ENCODE measurements at regions not wholly inside any gene's neighbourhood (a gene's known extent, or its start where the extent isn't known, plus 50 kb on each side); places are given as distances from the start of the nearest gene placed in this dataset.
A peak's percentile ranks its signal among the peaks of the same experiment; 100 is the strongest.
"Not testable (repeated sequence)": the region's sequence is repeated elsewhere in the genome, so short reads cannot be mapped to it uniquely, and the experiment has no call there.

DNA sequence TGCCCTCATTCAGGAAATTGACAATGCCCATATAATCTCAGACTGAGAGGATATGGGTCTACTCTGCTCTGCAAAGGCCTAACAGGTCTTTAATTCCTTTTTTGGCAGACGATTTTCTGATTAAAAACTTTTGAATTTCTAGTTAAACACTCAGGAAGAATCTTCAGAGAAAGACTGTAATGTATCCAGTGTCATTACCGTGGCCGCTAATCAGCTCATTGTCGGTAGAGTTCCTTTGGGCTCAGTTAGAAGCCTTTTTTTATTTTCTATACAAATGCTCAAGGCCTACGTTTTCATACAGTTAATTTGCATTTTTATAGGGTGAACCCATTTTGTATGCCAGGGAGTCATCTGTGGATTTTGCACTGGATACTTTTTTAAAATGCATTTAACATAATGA lies 549.9 kb downstream of the RPS29 start:
- no peaks in the 10 kb centered on the region for H3K27me3 ChIP-seq (ENCODE audit: control insufficient read depth, insufficient read depth, low read length)
- no peaks in the 10 kb centered on the region for H3K9me3 ChIP-seq (ENCODE audit: control insufficient read depth, insufficient read depth, low read length)
- H3K27ac ChIP-seq (ENCODE audit: low read length): no peak overlapping the region
- no peak for DNase-seq (ENCODE audit: low read depth, low spot score)
- no CpG with 5 or more reads among the region's 5 CpGs for WGBS (ENCODE audit: insufficient coverage, insufficient read length)
- no peak overlapping the region for H3K4me3 ChIP-seq (ENCODE audit: low read length)
- H3K4me1 ChIP-seq (ENCODE audit: control insufficient read depth, insufficient read depth, low read length): no peaks in the 10 kb centered on the region
- no peaks in the 10 kb centered on the region for H3K36me3 ChIP-seq (ENCODE audit: control insufficient read depth, insufficient read depth, low read length)

DNA sequence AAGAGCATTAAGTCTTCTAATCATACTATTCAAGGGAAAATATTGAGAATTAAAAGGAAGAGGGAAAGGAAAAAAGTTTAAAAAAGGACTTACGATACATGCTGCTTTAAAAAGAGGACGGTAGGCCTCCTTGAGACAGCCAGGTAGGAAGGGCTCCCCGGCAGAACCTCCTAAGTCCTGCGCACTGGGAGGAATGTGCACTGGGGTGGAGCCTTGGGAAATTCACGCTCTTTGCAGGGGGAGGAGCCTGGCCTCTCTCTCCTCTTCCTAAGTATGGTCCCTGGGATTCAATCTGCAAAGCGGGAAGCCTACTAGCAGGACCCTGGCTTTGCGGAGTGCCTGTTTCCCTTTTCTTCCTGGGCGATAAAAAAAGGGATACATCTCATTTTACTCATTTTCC lies 553.0 kb downstream of the RPS29 start:
- Histone ChIP-seq H3K4me1 (ENCODE audit: control insufficient read depth, insufficient read depth, low read length) (no peaks in the 10 kb centered on the region), H3K4me3 (ENCODE audit: low read length) (no peak overlapping the region), H3K36me3 (ENCODE audit: control insufficient read depth, insufficient read depth, low read length) (no peaks in the 10 kb centered on the region), H3K27ac (ENCODE audit: low read length) (no peak overlapping the region), H3K27me3 (ENCODE audit: control insufficient read depth, insufficient read depth, low read length) (no peaks in the 10 kb centered on the region), H3K9me3 (ENCODE audit: control insufficient read depth, insufficient read depth, low read length) (no peaks in the 10 kb centered on the region)
- no peak for DNase-seq (ENCODE audit: low read depth, low spot score)
- WGBS (ENCODE audit: insufficient coverage, insufficient read length): no CpG with 5 or more reads among the region's 8 CpGs

DNA sequence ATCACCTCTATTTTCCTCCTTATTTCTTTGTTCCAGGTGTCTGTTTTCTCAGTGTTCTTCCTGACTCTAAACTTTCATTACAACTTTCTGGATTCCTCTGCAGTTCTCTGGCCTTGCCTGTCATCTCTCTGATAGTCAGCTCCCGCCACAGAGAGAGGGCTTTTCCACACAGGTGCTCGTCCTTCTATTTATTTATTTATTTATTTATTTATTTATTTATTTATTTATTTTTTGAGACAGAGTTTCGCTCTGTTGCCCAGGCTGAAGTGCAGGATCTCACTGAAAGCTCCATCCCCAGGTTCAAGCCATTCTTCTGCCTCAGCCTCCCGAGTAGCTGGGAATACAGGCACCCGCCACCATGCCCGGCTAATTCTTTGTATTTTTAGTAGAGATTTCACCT lies 554.5 kb downstream of the RPS29 start:
- not testable (repeated sequence) for H3K36me3 ChIP-seq (ENCODE audit: control insufficient read depth, insufficient read depth, low read length); DNase-seq (ENCODE audit: low read depth, low spot score); H3K9me3 ChIP-seq (ENCODE audit: control insufficient read depth, insufficient read depth, low read length); H3K27ac ChIP-seq (ENCODE audit: low read length); H3K4me1 ChIP-seq (ENCODE audit: control insufficient read depth, insufficient read depth, low read length); H3K27me3 ChIP-seq (ENCODE audit: control insufficient read depth, insufficient read depth, low read length); H3K4me3 ChIP-seq (ENCODE audit: low read length)
- WGBS (ENCODE audit: insufficient coverage, insufficient read length): no CpG with 5 or more reads among the region's 6 CpGs

DNA sequence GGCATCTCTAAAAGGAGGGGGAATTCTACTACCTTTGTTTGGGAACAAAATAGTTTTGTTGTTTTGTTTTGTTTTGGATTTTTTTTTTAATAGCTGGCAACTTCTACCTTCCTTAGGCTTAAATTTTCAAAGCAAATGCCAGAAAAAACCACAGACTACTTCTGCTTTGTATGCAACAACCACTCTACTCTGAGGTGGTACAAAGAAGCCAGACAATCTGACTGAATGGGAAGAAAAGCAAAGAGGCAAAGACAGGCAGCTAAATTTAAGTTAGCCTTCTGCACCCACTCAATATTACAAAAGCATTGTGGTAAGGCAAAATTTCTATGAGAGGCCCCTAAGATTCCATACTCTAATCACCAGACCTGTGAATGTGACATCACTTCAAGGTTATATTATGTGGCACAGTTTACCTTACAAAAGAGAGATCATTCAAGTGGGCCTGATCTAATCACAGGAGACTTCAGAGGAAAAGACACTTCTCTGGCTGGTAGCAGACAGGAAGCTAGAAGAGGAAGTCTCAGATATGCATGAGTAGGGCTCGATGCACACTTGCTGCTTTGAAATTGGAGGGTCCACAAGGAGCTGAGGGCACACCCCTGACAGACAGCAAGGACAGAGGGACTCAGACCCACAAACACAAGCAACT lies 566.6 kb downstream of the RPS29 start:
- no peaks in the 10 kb centered on the region for H3K27me3 ChIP-seq (ENCODE audit: control insufficient read depth, insufficient read depth, low read length)
- DNase-seq (ENCODE audit: low read depth, low spot score): no peak
- no peak overlapping the region for H3K27ac ChIP-seq (ENCODE audit: low read length)
- peaks cover 1% of the 10 kb centered on the region; the same call in 1 of the 2 replicates for H3K4me1 ChIP-seq (ENCODE audit: control insufficient read depth, insufficient read depth, low read length)
- H3K4me3 ChIP-seq (ENCODE audit: low read length): no peak overlapping the region
- H3K9me3 ChIP-seq (ENCODE audit: control insufficient read depth, insufficient read depth, low read length): no peaks in the 10 kb centered on the region
- WGBS (ENCODE audit: insufficient coverage, insufficient read length): no CpG with 5 or more reads among the region's 1 CpG
- no peaks in the 10 kb centered on the region for H3K36me3 ChIP-seq (ENCODE audit: control insufficient read depth, insufficient read depth, low read length)

DNA sequence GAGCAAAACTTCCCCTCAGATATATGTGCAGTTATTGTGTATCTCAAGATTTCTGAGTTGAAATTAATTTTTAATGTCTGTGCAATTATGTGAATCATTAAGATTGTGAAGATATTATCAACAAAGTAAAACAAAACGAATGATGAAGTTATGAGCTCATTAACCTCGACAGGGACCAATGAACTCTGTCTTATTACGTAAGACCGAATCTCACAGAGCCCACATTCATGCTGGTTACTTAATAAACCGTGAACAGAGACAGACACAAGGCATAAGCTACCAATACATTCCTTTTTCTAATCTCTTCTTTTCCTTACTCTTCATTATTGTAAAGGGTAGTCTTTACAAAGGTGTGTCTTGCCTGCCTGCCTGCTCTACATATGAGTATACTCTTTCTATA lies 568.7 kb downstream of the RPS29 start:
- DNase-seq (ENCODE audit: low read depth, low spot score): no peak

DNA sequence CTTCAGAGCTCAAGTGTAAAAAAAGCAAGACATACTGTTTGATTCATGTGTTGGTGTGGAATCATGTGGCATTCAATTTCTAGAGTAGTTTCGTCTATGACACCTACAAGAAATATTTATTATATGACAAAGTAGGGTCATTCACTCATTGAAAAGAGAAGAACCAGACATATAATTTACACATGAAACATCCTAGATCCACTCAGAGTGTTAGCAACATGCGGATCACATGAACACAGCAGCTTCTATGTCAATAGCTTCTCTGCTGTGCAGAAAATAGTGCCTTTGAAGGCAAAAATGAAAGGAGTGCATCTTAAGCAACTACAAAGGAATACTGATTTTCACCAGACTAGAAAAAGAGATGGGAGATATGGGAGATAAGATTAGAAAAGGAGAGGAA lies 569.8 kb downstream of the RPS29 start:
- no peak overlapping the region for H3K4me3 ChIP-seq (ENCODE audit: low read length)
- no CpG with 5 or more reads among the region's 2 CpGs for WGBS (ENCODE audit: insufficient coverage, insufficient read length)
- H3K36me3 ChIP-seq (ENCODE audit: control insufficient read depth, insufficient read depth, low read length): no peaks in the 10 kb centered on the region
- no peaks in the 10 kb centered on the region for H3K27me3 ChIP-seq (ENCODE audit: control insufficient read depth, insufficient read depth, low read length)
- H3K27ac ChIP-seq (ENCODE audit: low read length): no peak overlapping the region
- no peak for DNase-seq (ENCODE audit: low read depth, low spot score)
- H3K4me1 ChIP-seq (ENCODE audit: control insufficient read depth, insufficient read depth, low read length): peaks cover 1% of the 10 kb centered on the region; the same call in 1 of the 2 replicates
- H3K9me3 ChIP-seq (ENCODE audit: control insufficient read depth, insufficient read depth, low read length): no peaks in the 10 kb centered on the region

More for the DNA sequence above, 568.7 kb downstream of the RPS29 start:
- peaks cover 1% of the 10 kb centered on the region; the same call in 1 of the 2 replicates for H3K4me1 ChIP-seq (ENCODE audit: control insufficient read depth, insufficient read depth, low read length)
- H3K9me3 ChIP-seq (ENCODE audit: control insufficient read depth, insufficient read depth, low read length): no peaks in the 10 kb centered on the region
- H3K36me3 ChIP-seq (ENCODE audit: control insufficient read depth, insufficient read depth, low read length): no peaks in the 10 kb centered on the region
- H3K27me3 ChIP-seq (ENCODE audit: control insufficient read depth, insufficient read depth, low read length): no peaks in the 10 kb centered on the region
- WGBS (ENCODE audit: insufficient coverage, insufficient read length): no CpG with 5 or more reads among the region's 5 CpGs
- no peak overlapping the region for H3K4me3 ChIP-seq (ENCODE audit: low read length)
- no peak overlapping the region for H3K27ac ChIP-seq (ENCODE audit: low read length)

DNA sequence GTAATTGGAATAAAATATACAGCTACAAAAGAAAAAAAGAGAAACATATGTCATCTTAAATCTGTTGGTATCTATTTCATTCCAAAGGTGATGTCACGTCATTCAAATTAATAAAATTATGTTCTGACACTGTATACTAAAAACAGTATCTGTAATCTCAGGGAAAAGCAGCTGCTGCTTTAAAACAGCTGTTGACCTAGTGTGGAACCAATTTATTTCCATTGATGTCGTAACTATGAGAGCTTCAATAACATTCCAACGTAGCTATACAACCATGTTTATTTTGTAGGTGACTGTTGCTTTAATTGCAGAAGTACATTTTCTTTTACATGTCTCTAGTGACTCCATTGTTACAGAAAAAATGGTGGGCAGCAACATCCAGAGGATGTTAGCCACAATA lies 571.7 kb downstream of the RPS29 start:
- no peak for DNase-seq (ENCODE audit: low read depth, low spot score)
- H3K9me3 ChIP-seq (ENCODE audit: control insufficient read depth, insufficient read depth, low read length): no peaks in the 10 kb centered on the region
- no CpG with 5 or more reads among the region's 3 CpGs for WGBS (ENCODE audit: insufficient coverage, insufficient read length)
- no peak overlapping the region for H3K4me3 ChIP-seq (ENCODE audit: low read length)
- no peak overlapping the region for H3K27ac ChIP-seq (ENCODE audit: low read length)
- H3K36me3 ChIP-seq (ENCODE audit: control insufficient read depth, insufficient read depth, low read length): no peaks in the 10 kb centered on the region
- no peaks in the 10 kb centered on the region for H3K27me3 ChIP-seq (ENCODE audit: control insufficient read depth, insufficient read depth, low read length)
- no peaks in the 10 kb centered on the region for H3K4me1 ChIP-seq (ENCODE audit: control insufficient read depth, insufficient read depth, low read length)

DNA sequence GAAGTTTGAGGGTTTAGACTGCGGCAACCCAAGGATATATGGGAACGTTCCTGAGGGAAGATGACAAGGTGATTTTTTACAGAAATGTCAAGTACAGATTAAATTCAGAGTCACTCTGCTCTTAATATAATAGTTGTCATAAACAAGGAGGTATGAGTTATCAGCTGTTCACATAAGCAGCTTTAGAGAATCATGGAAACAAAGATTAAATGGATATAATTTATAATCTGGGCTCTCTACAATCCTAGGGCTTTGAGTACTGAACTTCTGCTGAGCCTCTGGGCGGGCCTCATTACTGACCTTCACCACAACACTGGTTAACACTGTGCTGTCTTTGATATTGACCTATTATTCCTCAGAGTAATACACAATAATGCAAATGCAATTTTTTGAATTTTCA lies 577.8 kb downstream of the RPS29 start:
- H3K27me3 ChIP-seq (ENCODE audit: control insufficient read depth, insufficient read depth, low read length): no peaks in the 10 kb centered on the region
- H3K9me3 ChIP-seq (ENCODE audit: control insufficient read depth, insufficient read depth, low read length): no peaks in the 10 kb centered on the region
- H3K4me1 ChIP-seq (ENCODE audit: control insufficient read depth, insufficient read depth, low read length): no peaks in the 10 kb centered on the region
- DNase-seq (ENCODE audit: low read depth, low spot score): no peak
- no peaks in the 10 kb centered on the region for H3K36me3 ChIP-seq (ENCODE audit: control insufficient read depth, insufficient read depth, low read length)
- H3K4me3 ChIP-seq (ENCODE audit: low read length): no peak overlapping the region
- no CpG with 5 or more reads among the region's 3 CpGs for WGBS (ENCODE audit: insufficient coverage, insufficient read length)
- no peak overlapping the region for H3K27ac ChIP-seq (ENCODE audit: low read length)

DNA sequence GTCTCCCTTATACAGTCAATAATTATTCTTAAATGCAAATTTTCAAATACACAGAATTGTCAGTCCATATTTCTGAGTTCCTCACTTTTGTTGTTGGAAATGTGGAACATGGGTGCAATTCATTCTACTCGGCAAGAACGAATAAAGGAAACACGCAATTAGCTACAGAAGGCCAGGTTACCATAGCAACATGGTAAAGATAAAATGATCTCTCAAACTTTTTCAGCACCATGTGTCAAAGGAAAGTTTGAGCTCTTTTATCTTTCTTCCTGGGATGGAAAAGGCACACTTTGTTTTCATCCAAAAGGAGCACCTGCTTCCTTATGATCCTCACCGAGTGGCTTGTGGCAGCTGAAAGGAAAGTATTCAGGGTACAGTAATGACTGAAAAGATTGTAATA lies 595.0 kb downstream of the RPS29 start:
- Histone ChIP-seq H3K4me3 (ENCODE audit: low read length) (no peak overlapping the region), H3K4me1 (ENCODE audit: control insufficient read depth, insufficient read depth, low read length) (no peaks in the 10 kb centered on the region), H3K27ac (ENCODE audit: low read length) (no peak overlapping the region), H3K9me3 (ENCODE audit: control insufficient read depth, insufficient read depth, low read length) (no peaks in the 10 kb centered on the region), H3K27me3 (ENCODE audit: control insufficient read depth, insufficient read depth, low read length) (no peaks in the 10 kb centered on the region), H3K36me3 (ENCODE audit: control insufficient read depth, insufficient read depth, low read length) (no peaks in the 10 kb centered on the region)
- no CpG with 5 or more reads among the region's 4 CpGs for WGBS (ENCODE audit: insufficient coverage, insufficient read length)
- no peak for DNase-seq (ENCODE audit: low read depth, low spot score)

DNA sequence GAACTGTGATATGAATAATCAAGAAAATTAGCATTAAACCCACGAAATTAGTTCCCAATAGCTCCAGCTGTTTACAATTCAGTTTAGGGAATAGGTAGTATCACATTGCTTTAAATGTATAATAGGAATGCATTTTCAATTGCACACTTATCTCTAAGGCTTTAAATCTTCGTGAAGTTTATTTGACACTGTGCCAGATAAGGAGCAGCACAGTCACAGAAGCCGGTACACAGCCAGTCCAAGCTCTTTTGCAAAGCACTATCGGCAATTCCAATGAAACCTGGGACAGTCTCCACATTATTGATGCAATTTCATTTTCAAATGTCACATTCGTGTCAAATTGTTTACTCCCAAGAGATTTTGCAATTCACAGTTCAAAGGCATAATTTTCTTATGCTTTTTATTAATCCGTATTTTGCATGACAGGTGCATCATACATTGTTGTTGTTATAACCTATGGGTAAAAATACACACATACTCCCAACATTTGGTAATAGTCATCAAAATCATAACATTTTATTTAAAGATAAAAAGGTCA lies 602.8 kb downstream of the RPS29 start:
- no CpG with 5 or more reads among the region's 6 CpGs for WGBS (ENCODE audit: insufficient coverage, insufficient read length)
- no peaks in the 10 kb centered on the region for H3K9me3 ChIP-seq (ENCODE audit: control insufficient read depth, insufficient read depth, low read length)
- no peak for DNase-seq (ENCODE audit: low read depth, low spot score)
- H3K4me3 ChIP-seq (ENCODE audit: low read length): no peak overlapping the region
- no peak overlapping the region for H3K27ac ChIP-seq (ENCODE audit: low read length)
- no peaks in the 10 kb centered on the region for H3K36me3 ChIP-seq (ENCODE audit: control insufficient read depth, insufficient read depth, low read length)
- no peaks in the 10 kb centered on the region for H3K4me1 ChIP-seq (ENCODE audit: control insufficient read depth, insufficient read depth, low read length)
- H3K27me3 ChIP-seq (ENCODE audit: control insufficient read depth, insufficient read depth, low read length): no peaks in the 10 kb centered on the region

DNA sequence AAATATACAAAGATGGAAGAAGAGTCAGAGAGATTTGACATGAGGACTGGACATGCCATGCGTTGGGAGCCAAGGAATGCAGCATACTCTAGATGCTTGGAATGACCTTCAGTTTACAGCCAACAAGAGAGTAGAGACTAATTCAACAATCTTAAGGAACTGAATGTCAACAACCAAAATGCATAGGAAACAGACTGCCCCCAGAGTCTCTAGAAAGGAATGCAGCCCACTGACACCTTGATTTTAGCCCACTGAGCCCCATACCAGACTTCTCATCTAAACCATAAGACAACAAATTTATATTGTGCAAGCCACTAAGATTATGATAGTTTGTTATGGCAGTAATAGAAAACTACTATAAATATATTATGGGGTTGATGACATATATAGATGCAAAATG lies 611.2 kb downstream of the RPS29 start:
- no CpG with 5 or more reads among the region's 1 CpG for WGBS (ENCODE audit: insufficient coverage, insufficient read length)
- Histone ChIP-seq H3K36me3 (ENCODE audit: control insufficient read depth, insufficient read depth, low read length) (no peaks in the 10 kb centered on the region), H3K27ac (ENCODE audit: low read length) (no peak overlapping the region), H3K9me3 (ENCODE audit: control insufficient read depth, insufficient read depth, low read length) (no peaks in the 10 kb centered on the region), H3K4me3 (ENCODE audit: low read length) (no peak overlapping the region), H3K4me1 (ENCODE audit: control insufficient read depth, insufficient read depth, low read length) (no peaks in the 10 kb centered on the region), H3K27me3 (ENCODE audit: control insufficient read depth, insufficient read depth, low read length) (no peaks in the 10 kb centered on the region)
- DNase-seq (ENCODE audit: low read depth, low spot score): peak; percentile 2

Measured in iPS DF 6.9 (cell line).